ENCODE measurements at regions not wholly inside any gene's neighbourhood (a gene's known extent, or its start where the extent isn't known, plus 50 kb on each side); places are given as distances from the start of the nearest gene placed in this dataset.

- no peaks in the 10 kb centered on the region for H3K27me3 Mint-ChIP-seq (ENCODE audit: low read depth)
These were observed 1307.3 kb downstream of the ROBO2 start for GRCh38 chr3:78347176-78347575.

GRCh38 chr3:78348664-78349063, 1308.8 kb downstream of the ROBO2 start:
- Mint-ChIP-seq H3K36me3 (ENCODE audit: low read depth) (no peaks in the 10 kb centered on the region), H3K9me3 (peaks cover 40% of the 10 kb centered on the region), H3K4me1 (ENCODE audit: low read depth) (no peaks in the 10 kb centered on the region), H3K4me3 (ENCODE audit: low read depth) (no peak overlapping the region), H3K27ac (no peak overlapping the region), H3K27me3 (ENCODE audit: low read depth) (no peaks in the 10 kb centered on the region)
- intact Hi-C loops (cut with micrococcal nuclease), result no loop called here
- no peak for DNase-seq (ENCODE audit: low spot score)

More at GRCh38 chr3:78347176-78347575, 1307.3 kb downstream of the ROBO2 start:
- DNase-seq (ENCODE audit: low spot score), result no peak
- intact Hi-C loops (cut with micrococcal nuclease), result no loop called here
- Mint-ChIP-seq H3K9me3 (peaks cover 36% of the 10 kb centered on the region), H3K27ac (no peak overlapping the region), H3K4me3 (ENCODE audit: low read depth) (no peak overlapping the region), H3K36me3 (ENCODE audit: low read depth) (no peaks in the 10 kb centered on the region), H3K4me1 (ENCODE audit: low read depth) (no peaks in the 10 kb centered on the region)

DNA sequence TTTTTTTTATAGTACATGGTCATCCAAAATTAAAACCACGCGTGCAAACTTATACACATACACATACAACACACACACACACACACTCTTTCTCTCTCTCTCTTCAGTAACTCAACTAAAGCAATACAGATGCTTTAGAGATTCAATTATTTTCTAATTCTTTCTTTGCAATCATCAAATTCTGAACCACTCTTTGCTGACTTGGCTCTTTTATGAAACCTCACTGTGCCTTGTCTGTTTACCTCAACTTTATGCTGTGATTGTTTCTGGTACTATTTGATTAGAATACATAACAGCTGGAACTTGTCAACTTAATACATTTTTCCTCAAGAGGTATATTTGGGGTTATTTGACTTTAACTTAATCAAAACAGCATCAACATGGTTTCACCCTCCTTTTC, 1309.7 kb downstream of the ROBO2 start:
- no peak for DNase-seq (ENCODE audit: low spot score)
- no peak overlapping the region for H3K4me3 Mint-ChIP-seq (ENCODE audit: low read depth)
- H3K27me3 Mint-ChIP-seq (ENCODE audit: low read depth), result no peaks in the 10 kb centered on the region
- H3K36me3 Mint-ChIP-seq (ENCODE audit: low read depth), result no peaks in the 10 kb centered on the region
- no peaks in the 10 kb centered on the region for H3K4me1 Mint-ChIP-seq (ENCODE audit: low read depth)
- H3K9me3 Mint-ChIP-seq, result peaks cover 31% of the 10 kb centered on the region
- no peak overlapping the region for H3K27ac Mint-ChIP-seq
- intact Hi-C loops (cut with micrococcal nuclease), result no loop called here

DNA sequence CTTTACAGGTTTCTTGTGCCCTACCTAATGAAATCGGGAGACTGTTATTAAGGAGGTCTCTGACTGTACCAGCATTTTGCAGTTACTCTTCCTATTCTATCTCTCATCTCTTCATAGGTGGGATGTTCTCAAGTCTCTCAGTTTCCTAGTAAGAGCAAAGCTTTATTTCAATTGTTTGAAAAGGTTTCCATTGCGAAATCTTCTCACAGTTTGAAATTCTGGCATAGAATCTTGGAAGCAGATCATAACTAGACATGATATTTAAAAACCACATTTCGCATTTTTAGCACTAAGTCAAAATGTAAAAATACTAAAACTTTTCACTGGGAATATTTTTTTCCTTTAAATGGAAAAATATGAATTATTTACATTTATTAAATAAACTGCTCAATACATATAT, 1311.4 kb downstream of the ROBO2 start:
- Mint-ChIP-seq H3K27me3 (ENCODE audit: low read depth) (no peaks in the 10 kb centered on the region), H3K9me3 (peaks cover 26% of the 10 kb centered on the region), H3K4me3 (ENCODE audit: low read depth) (no peak overlapping the region), H3K4me1 (ENCODE audit: low read depth) (no peaks in the 10 kb centered on the region), H3K36me3 (ENCODE audit: low read depth) (no peaks in the 10 kb centered on the region), H3K27ac (no peak overlapping the region)
- intact Hi-C loops (cut with micrococcal nuclease), result no loop called here
- no peak for DNase-seq (ENCODE audit: low spot score)

- Mint-ChIP-seq H3K9me3 (peaks cover 34% of the 10 kb centered on the region), H3K4me3 (ENCODE audit: low read depth) (no peak overlapping the region), H3K36me3 (ENCODE audit: low read depth) (no peaks in the 10 kb centered on the region), H3K4me1 (ENCODE audit: low read depth) (no peaks in the 10 kb centered on the region), H3K27me3 (ENCODE audit: low read depth) (no peaks in the 10 kb centered on the region), H3K27ac (no peak overlapping the region)
- no peak for DNase-seq (ENCODE audit: low spot score)
- intact Hi-C loops (cut with micrococcal nuclease), result no loop called here
These were observed 1313.3 kb downstream of the ROBO2 start for GRCh38 chr3:78353231-78353630.

GRCh38 chr3:78360849-78361248, 1321.0 kb downstream of the ROBO2 start:
- no peak for DNase-seq (ENCODE audit: low spot score)
- Mint-ChIP-seq H3K27ac (no peak overlapping the region), H3K4me1 (ENCODE audit: low read depth) (no peaks in the 10 kb centered on the region), H3K4me3 (ENCODE audit: low read depth) (no peak overlapping the region), H3K27me3 (ENCODE audit: low read depth) (no peaks in the 10 kb centered on the region), H3K36me3 (ENCODE audit: low read depth) (no peaks in the 10 kb centered on the region), H3K9me3 (peaks cover 44% of the 10 kb centered on the region)
- intact Hi-C loops (cut with micrococcal nuclease), result no loop called here

DNA sequence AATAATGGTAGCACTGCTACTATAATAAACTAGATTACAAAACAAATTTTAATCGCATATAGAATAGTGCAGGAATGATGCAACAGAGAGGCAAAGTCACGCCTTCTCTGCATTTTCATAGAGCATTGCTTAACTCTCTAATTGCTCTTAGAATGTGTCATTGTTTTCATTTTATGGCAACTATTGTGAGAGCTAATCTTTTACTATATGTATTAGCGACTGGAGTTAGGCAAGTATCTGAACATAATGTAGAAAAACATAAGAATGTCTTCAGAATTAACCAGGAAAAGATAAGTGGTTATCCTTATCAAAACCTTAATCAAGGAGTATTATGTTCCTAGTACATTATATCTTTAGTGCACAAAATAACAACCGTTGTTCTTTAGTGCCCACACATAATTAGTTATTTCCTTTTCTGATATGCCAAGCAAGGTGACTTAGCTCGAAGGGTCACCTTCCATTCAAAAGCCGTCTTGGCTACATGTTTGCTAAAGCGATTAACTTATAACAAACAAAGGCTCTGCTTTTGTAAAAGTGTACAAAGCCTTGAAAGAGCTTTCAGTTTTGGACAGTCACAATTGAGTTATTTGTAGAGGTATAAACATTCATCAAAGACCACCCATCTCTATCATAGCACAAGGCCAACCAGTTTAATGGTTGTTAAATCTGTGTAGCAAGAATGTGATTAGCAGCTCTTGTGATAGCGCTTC, 1328.9 kb downstream of the ROBO2 start:
- intact Hi-C loops (cut with micrococcal nuclease), result no loop called here
- H3K27me3 Mint-ChIP-seq (ENCODE audit: low read depth), result no peaks in the 10 kb centered on the region
- no peak overlapping the region for H3K4me3 Mint-ChIP-seq (ENCODE audit: low read depth)
- H3K36me3 Mint-ChIP-seq (ENCODE audit: low read depth), result no peaks in the 10 kb centered on the region
- DNase-seq (ENCODE audit: low spot score), result no peak
- no peak overlapping the region for H3K27ac Mint-ChIP-seq
- no peaks in the 10 kb centered on the region for H3K4me1 Mint-ChIP-seq (ENCODE audit: low read depth)
- peaks cover 36% of the 10 kb centered on the region for H3K9me3 Mint-ChIP-seq

DNA sequence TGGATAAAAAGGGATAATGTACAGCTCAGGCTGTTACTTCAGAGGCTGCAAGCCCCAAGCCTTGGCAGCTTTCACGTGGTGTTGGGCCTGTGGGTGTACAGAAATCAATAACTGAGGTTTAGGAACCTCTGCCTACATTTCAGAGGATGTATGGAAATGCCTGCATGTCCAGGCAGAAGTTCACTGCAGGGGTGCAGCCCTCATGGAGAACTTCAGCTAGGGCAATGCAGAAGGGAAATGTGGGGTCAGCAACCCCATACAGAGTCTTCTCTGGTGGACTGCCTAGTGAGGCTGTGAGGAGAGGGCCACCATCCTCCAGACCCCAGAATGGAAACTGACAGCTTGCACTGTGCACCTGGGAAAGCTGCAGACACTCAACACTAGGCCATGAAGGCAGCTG, 1350.3 kb downstream of the ROBO2 start:
- no peaks in the 10 kb centered on the region for H3K27me3 Mint-ChIP-seq (ENCODE audit: low read depth)
- no peak for DNase-seq (ENCODE audit: low spot score)
- intact Hi-C loops (cut with micrococcal nuclease), result no loop called here
- peaks cover 41% of the 10 kb centered on the region for H3K9me3 Mint-ChIP-seq
- H3K4me3 Mint-ChIP-seq (ENCODE audit: low read depth), result no peak overlapping the region
- no peak overlapping the region for H3K27ac Mint-ChIP-seq
- H3K4me1 Mint-ChIP-seq (ENCODE audit: low read depth), result no peaks in the 10 kb centered on the region
- no peaks in the 10 kb centered on the region for H3K36me3 Mint-ChIP-seq (ENCODE audit: low read depth)

DNA sequence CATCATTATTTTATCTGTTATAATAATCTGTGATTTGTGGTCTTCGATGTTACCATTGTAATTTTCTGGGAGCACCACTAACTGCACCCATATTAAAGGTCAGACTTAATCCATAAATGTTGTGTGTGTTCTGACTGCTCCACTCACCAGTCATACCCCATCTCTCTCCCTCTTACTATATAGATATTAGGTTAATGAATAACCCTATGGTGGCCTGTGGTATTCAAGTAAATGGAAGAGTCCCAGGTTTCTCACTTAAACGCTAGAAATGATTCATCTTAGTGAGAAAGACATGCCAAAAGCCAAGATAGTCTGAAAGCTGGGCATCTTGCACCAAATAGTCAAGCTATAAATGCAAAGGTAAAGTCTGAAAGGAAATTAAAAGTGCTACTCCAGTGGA, 1358.5 kb downstream of the ROBO2 start:
- H3K9me3 Mint-ChIP-seq, result peaks cover 33% of the 10 kb centered on the region
- H3K36me3 Mint-ChIP-seq (ENCODE audit: low read depth), result no peaks in the 10 kb centered on the region
- no peaks in the 10 kb centered on the region for H3K4me1 Mint-ChIP-seq (ENCODE audit: low read depth)
- intact Hi-C loops (cut with micrococcal nuclease), result no loop called here
- H3K27me3 Mint-ChIP-seq (ENCODE audit: low read depth), result no peaks in the 10 kb centered on the region
- DNase-seq (ENCODE audit: low spot score), result no peak
- no peak overlapping the region for H3K4me3 Mint-ChIP-seq (ENCODE audit: low read depth)
- no peak overlapping the region for H3K27ac Mint-ChIP-seq

- intact Hi-C loops (cut with micrococcal nuclease), result no loop called here
- Mint-ChIP-seq H3K9me3 (peaks cover 15% of the 10 kb centered on the region), H3K4me3 (ENCODE audit: low read depth) (no peak overlapping the region), H3K27ac (no peak overlapping the region), H3K36me3 (ENCODE audit: low read depth) (no peaks in the 10 kb centered on the region), H3K27me3 (ENCODE audit: low read depth) (no peaks in the 10 kb centered on the region), H3K4me1 (ENCODE audit: low read depth) (no peaks in the 10 kb centered on the region)
- no peak for DNase-seq (ENCODE audit: low spot score)
These were observed 1362.8 kb downstream of the ROBO2 start for GRCh38 chr3:78402720-78403119.

DNA sequence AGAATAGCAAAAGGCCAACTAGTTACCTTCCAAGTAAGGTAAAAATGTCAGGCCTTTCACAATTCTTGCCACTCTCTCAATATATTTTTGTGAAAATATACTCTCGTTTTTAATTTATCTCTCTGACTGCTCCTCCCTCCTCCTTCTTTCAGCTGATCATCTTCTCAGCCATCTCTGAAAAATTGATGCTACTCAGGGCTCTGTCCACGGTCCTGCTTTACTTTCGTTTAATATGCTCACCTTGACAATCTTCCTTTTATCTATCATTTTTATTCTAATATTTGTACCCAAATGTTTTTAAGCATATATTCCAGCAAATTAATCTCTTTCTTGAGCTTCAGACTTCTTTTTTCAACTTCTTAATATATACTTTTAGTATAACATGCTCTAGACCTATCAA, 1362.1 kb downstream of the ROBO1 start:
- Mint-ChIP-seq H3K4me3 (ENCODE audit: low read depth) (no peak overlapping the region), H3K27me3 (ENCODE audit: low read depth) (no peaks in the 10 kb centered on the region), H3K9me3 (peaks cover 11% of the 10 kb centered on the region), H3K27ac (no peak overlapping the region), H3K36me3 (ENCODE audit: low read depth) (no peaks in the 10 kb centered on the region), H3K4me1 (ENCODE audit: low read depth) (no peaks in the 10 kb centered on the region)
- no peak for DNase-seq (ENCODE audit: low spot score)
- intact Hi-C loops (cut with micrococcal nuclease), result no loop called here

DNA sequence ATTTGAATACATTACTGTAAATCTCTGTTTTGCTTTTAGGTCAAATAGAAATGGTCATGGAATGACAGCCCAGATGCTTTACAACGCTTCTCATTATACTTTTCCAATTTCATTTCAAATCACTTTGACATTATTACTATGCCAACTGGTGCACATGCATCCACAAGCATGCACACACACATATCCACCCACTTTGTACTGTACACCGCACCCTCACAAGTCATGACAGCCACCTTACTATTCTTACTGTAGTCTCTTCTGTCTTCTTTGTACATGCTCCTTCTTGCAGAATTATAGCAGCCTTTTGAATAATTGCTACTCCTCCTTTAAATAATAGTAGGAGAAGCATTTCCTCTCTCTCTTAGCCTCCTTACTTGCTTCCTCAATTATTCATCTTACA, 1361.4 kb downstream of the ROBO1 start:
- Mint-ChIP-seq H3K27me3 (ENCODE audit: low read depth) (no peaks in the 10 kb centered on the region), H3K27ac (no peak overlapping the region)
- intact Hi-C loops (cut with micrococcal nuclease), result no loop called here

DNA sequence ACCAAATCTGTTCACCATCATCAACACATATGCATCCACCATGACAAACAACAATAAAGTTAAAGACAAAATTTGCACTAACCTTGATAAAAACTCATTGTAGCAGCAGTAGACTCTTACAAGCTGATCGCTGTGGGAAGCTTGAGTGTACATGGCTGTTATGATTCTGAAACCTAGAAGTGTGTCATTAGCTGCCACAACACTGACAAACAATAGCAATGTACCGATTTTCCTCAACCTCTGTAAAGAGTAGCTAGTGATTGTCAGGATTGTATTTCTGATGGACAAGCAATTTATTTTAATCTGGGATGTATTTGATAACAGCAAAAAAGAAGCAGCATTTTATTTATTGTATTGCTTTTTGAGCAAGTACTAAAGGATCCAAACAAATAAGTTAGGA, 1357.7 kb downstream of the ROBO1 start:
- no peaks in the 10 kb centered on the region for H3K27me3 Mint-ChIP-seq (ENCODE audit: low read depth)
- peaks cover 13% of the 10 kb centered on the region for H3K9me3 Mint-ChIP-seq
- H3K36me3 Mint-ChIP-seq (ENCODE audit: low read depth), result no peaks in the 10 kb centered on the region
- no peak overlapping the region for H3K4me3 Mint-ChIP-seq (ENCODE audit: low read depth)
- no peaks in the 10 kb centered on the region for H3K4me1 Mint-ChIP-seq (ENCODE audit: low read depth)
- DNase-seq (ENCODE audit: low spot score), result no peak
- intact Hi-C loops (cut with micrococcal nuclease), result no loop called here
- no peak overlapping the region for H3K27ac Mint-ChIP-seq

More for the DNA sequence above, 1361.4 kb downstream of the ROBO1 start:
- H3K36me3 Mint-ChIP-seq (ENCODE audit: low read depth), result no peaks in the 10 kb centered on the region
- DNase-seq (ENCODE audit: low spot score), result no peak
- H3K4me1 Mint-ChIP-seq (ENCODE audit: low read depth), result no peaks in the 10 kb centered on the region
- peaks cover 14% of the 10 kb centered on the region for H3K9me3 Mint-ChIP-seq
- H3K4me3 Mint-ChIP-seq (ENCODE audit: low read depth), result no peak overlapping the region

- Mint-ChIP-seq H3K4me3 (ENCODE audit: low read depth) (no peak overlapping the region), H3K9me3 (peaks cover 21% of the 10 kb centered on the region), H3K36me3 (ENCODE audit: low read depth) (no peaks in the 10 kb centered on the region), H3K4me1 (ENCODE audit: low read depth) (no peaks in the 10 kb centered on the region), H3K27me3 (ENCODE audit: low read depth) (no peaks in the 10 kb centered on the region), H3K27ac (no peak overlapping the region)
- intact Hi-C loops (cut with micrococcal nuclease), result no loop called here
- no peak for DNase-seq (ENCODE audit: low spot score)
These were observed 1353.5 kb downstream of the ROBO1 start for GRCh38 chr3:78414261-78414660.
